Retina (tissue), 1 donor: ENCODE measurements at regions not wholly inside any gene's neighbourhood (a gene's known extent, or its start where the extent isn't known, plus 50 kb on each side); places are given as distances from the start of the nearest gene placed in this dataset.

Source experiments
- DNase-seq: peaks from one replicate; pipeline ENCODE4 v3.0.0-alpha.2; 2016

DNA sequence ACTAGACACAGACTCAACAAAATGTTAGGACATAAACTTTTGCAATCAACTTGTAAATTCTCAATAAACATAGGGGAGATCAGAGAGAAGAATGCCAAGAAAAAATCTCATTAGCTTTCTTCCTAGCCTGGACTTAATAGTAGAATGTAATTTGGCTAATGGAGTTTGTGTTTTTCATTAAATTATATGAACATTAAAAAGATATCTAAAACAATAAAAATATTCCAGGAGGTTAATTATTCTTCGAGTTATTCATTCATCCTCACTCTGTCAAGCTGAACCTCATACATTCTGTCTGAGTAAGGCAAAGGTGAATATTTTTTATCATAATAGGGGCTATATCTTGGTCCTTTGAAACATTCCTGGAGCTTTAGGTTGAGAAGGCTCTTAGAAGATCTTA lies 551.9 kb upstream of the TBX3 start:
- no peak for DNase-seq

DNA sequence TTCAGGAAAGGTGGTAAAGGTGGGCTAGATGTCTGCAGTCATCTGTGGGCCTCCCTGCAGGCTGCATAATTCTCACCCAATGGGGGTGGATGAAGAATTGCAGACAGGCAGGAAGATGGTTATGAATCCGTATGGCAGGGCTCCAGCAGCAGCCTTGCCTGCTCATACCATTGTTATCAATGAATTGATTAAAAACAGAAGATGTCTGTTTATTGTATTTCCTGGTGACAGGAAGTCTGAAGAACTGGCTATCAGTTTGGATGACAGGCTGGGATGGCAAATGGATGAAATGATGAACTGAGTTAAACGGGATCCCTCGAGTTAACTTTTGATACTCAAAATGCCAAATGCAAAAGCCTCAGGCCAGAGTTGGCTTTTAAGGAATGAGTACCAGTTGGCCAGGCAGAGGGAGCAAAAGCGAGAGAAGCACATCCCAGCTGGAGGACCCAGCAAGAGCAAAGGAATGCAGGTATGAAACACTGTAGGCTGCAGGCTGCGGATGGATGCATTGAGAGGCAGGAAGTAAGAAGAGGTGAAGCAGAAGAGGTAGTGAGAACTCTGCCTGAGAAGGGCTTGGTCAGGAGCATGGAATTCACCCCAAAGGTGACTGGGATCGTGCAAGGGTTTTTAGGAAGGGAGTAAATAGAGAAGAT lies 550.0 kb upstream of the TBX3 start:
- no peak for DNase-seq

GRCh38 chr12:115232455-115233156 lies 548.6 kb upstream of the TBX3 start:
- no peak for DNase-seq

- peak; percentile 36 for DNase-seq
Measured at GRCh38 chr12:115230606-115231005, 546.6 kb upstream of the TBX3 start.

DNA sequence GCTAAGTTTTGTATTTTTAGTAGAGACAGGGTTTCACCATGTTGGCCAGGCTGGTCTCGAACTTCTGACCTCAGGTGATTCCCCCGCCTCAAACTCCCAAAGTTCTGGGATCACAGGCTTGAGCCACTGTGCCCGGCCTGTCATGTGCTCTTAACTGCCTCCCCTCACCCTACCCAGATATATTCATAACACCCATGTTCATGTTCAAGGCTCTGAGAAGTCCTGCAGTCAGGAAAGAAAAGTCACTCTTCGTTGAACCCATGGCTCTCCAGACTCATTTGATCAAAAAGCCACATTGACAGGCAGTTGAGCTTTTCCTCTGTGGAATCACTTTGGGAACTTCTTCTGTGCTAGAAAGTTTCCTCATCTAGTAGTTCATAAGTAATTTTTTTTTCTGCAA lies 545.5 kb upstream of the TBX3 start:
- DNase-seq: no peak

DNA sequence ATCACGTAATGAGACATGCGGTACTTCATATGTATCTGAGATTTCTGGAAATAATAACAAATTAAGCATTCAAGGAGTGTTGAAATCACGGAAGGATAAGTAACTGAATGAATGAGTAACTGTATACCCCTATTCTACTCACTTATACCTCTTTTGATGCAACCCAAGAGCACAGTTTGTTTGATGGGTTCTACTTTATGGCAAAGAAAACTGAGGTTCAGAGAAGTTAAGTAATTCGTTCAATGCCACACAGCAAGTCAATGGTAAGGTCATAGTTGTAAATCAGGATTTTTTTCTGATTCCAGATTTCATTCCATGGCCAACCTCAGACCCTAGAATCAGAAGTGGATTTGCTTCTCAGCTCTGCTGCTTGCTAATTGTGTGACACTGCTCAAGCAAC lies 544.5 kb upstream of the TBX3 start:
- DNase-seq: no peak

GRCh38 chr12:115227137-115227615 lies 543.2 kb upstream of the TBX3 start:
- DNase-seq: no peak

DNA sequence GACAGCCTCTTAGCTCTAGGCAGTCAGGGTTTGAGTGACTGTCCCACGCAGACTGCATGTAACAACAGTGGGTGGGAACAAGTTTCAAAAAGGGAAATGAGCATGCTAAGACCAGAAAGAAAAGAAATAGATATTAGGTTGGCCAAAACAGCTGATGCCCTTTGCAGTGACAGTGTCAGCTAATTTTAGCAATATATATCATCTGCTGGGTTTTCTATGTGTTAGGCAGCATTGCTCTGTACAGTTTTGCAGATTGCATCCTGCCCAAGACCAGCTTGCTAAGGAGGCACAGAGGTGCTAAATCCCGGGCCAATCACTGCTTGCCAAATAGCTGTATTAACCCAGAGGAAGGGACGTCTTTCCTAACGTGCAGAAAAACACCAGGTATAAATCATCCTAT lies 541.9 kb upstream of the TBX3 start:
- DNase-seq: no peak

DNA sequence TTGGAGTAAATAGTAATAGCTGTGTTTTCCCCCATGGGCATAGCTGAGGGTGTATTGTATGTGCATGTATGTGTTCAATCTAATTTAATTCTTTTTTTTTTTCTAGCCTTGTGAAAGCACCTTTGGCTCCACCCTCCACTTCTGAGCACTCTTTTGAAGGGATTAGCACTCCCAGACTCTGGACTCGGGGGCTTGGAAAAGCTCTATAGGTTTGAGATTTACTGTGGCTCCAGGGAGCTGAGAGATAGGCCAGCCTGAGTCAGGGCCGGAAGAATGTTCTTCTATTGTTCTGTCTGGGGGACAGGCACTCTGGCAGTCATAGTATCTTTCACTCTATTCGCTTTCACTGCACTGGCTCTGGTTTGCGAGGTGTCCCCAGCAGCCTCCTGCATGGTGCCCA lies 540.0 kb upstream of the TBX3 start:
- DNase-seq: no peak

GRCh38 chr12:115223322-115223721 lies 539.3 kb upstream of the TBX3 start:
- no peak for DNase-seq

- no peak for DNase-seq
Measured at GRCh38 chr12:115222220-115222619, 538.2 kb upstream of the TBX3 start.

DNA sequence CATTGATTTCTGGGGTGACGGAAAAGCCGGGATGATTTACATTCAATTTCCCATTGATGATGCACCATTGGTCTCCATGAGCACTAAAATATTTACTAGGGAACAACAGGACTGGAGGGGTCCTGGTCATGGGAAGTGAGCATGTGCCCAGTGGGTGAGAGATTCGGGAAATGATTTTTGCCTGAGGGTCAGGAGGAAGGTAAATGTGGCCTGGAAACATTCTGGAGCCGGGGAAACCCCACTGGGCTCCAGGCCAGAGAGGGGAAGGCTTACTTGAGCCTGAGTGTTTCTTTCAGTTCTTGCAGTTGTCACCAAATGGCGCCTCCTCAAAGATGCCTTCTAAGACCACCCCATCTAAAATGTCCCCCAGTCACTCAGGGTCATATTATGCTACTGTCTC lies 532.3 kb upstream of the TBX3 start:
- no peak for DNase-seq

DNA sequence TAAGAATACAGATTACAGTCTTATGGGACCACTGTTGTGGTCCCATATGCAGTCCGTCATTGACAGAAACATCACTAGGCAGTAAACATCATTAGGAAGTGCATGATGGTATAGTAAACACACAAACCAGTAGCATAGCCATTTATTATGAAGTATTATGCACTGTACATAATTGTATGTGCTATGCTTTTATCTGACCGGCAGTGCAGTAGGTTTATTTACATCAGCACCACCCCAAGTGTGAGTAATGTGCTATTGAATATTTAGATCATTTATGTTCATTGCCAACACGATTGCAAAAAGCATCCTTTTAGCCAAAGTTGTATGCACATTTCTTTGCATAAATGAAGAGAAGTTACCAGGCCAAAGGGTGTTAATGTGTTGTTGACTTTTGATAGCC lies 531.6 kb upstream of the TBX3 start:
- DNase-seq: no peak

GRCh38 chr12:115213538-115214016 lies 529.6 kb upstream of the TBX3 start:
- peak; percentile 30 for DNase-seq

DNA sequence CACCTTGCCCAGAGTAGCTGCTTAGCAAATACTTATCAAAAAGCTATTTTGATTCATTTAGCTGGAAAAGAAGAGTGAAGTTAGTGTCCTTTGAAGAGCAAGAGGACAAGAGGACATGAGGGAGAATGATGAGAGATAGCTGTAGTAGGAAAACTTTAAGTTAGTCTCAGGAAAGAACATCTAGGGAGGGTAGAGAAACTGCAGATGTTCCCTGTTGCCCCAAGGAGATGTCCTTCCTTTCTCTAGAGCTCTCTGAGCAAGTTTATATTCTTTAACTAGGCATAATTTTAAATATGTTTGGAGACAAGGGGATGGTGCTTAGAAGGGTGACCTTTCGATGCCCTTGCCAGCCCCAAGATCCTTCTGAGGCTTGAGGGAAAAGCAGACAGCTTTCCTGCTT lies 529.1 kb upstream of the TBX3 start:
- DNase-seq: no peak

GRCh38 chr12:115212356-115212755 lies 528.4 kb upstream of the TBX3 start:
- no peak for DNase-seq

- no peak for DNase-seq
Measured at GRCh38 chr12:115210533-115211252, 526.7 kb upstream of the TBX3 start.

GRCh38 chr12:115209230-115209629 lies 525.3 kb upstream of the TBX3 start:
- no peak for DNase-seq

GRCh38 chr12:115208098-115208497 lies 524.1 kb upstream of the TBX3 start:
- no peak for DNase-seq

DNA sequence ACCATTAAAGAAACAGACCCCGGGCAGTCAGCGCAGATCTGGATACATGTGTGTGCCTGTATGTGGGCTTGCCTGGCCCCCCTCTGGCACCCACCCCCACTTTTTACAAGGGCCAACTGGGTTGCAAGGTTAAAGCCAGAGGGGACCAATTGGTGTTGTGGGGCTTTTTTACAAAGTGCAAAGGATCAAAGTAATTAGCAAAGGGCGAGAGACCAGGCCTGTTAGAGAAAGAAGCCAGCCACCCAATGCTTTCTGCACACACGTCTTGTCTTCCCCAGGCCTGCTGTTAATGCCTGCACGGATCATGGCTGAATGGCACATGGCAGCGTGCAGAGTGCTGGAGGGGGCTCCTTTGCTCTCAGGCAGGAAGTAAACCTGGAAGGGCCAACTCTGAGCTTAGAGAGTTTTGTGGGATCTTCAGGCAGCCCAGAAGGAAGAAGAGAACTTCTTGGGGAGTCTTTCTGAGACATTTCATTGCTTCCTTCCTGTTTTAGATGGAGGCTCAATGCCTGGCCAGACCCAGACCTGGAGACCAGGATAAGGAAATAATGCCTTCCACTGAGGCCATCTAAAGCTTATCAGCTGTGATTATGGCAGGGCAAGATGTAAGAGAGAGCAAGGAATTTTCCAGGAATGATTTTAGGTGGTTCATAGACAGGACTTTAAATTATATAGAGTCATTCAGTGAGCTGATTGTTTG lies 523.4 kb upstream of the TBX3 start:
- DNase-seq: no peak

GRCh38 chr12:115206801-115207200 lies 522.8 kb upstream of the TBX3 start:
- no peak for DNase-seq

DNA sequence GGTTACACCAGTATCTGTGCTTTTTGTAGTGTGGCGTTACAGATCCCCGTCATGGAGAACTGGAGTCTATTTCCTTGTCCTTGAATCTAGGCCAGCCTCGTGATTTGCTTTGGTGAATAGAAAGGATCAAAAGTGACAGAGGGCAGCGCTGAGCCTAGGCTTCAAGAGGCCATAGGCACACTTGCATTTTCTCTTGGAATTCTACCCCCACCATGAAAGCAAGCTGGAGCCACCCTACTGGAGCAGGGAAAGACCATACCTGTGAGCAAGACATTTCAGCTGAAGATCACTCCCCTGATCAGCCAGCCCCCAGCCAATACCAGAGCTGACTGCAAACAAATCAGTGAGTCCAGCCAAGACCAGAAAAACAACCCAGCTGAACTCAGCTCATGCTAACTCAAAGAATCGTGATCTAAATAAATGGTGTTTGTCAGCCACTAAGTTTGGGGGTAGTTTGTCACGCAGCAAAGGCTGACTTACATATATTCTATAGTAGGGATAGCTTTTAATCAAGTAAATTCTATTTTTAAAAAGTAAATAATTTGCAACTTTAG lies 521.9 kb upstream of the TBX3 start:
- DNase-seq: no peak
